ENCODE measurements at regions not wholly inside any gene's neighbourhood (a gene's known extent, or its start where the extent isn't known, plus 50 kb on each side); places are given as distances from the start of the nearest gene placed in this dataset.

DNA sequence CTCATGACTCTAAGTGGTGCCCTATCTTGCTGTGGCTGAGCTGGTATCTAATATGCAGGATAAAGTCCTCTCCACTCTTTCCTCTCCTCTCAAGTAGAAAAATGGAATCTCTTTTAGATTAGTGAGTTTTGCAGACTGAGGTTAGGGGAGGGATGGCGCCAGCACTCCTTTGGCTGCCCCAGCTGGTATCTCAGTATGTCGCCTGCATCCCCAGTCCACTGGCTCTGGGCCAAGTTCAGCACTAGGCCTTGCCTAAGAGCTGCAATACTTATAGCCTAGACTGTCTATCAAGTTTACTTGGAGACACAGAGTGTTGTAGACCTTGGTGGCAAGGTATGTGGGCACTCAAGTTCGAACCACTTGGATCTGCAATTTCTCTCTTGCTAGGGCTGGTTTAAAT is 351.3 kb downstream of the NAP1L3 start:
- Histone ChIP-seq H3K4me1 (replicated peaks) (no peaks in the 10 kb centered on the region), H3K4me3 (no peak overlapping the region), H3K9me3 (no peaks in the 10 kb centered on the region), H3K27ac (no peak overlapping the region), H3K36me3 (no peaks in the 10 kb centered on the region), H3K27me3 (replicated peaks; ENCODE audit: insufficient read depth) (no peaks in the 10 kb centered on the region)
- WGBS, result 75% methylated on average over 3 of the region's 3 CpGs
- intact Hi-C loops (cut with DNase I), result no loop called here
- TF ChIP-seq POLR2A (IDR thresholded peaks at IDR 0.05) (no peak), POLR2AphosphoS5 (IDR thresholded peaks at IDR 0.05) (no peak)
- TF ChIP-seq, protein P1, sequence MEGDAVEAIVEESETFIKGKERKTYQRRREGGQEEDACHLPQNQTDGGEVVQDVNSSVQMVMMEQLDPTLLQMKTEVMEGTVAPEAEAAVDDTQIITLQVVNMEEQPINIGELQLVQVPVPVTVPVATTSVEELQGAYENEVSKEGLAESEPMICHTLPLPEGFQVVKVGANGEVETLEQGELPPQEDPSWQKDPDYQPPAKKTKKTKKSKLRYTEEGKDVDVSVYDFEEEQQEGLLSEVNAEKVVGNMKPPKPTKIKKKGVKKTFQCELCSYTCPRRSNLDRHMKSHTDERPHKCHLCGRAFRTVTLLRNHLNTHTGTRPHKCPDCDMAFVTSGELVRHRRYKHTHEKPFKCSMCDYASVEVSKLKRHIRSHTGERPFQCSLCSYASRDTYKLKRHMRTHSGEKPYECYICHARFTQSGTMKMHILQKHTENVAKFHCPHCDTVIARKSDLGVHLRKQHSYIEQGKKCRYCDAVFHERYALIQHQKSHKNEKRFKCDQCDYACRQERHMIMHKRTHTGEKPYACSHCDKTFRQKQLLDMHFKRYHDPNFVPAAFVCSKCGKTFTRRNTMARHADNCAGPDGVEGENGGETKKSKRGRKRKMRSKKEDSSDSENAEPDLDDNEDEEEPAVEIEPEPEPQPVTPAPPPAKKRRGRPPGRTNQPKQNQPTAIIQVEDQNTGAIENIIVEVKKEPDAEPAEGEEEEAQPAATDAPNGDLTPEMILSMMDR (IDR thresholded peaks at IDR 0.05), result no peak
- DNase-seq (ENCODE audit: low spot score), result no peak

GRCh38 chrX:93319609-93320008 is 353.8 kb downstream of the NAP1L3 start:
- intact Hi-C loops (cut with DNase I), result no loop called here
- no peak for TF ChIP-seq POLR2AphosphoS5 (IDR thresholded peaks at IDR 0.05)
- no peak for TF ChIP-seq POLR2A (IDR thresholded peaks at IDR 0.05)
- TF ChIP-seq, protein P1 (IDR thresholded peaks at IDR 0.05), result no peak

More at GRCh38 chrX:93319609-93320008, 353.8 kb downstream of the NAP1L3 start:
- H3K4me1 ChIP-seq (replicated peaks), result no peaks in the 10 kb centered on the region
- WGBS, result 73% methylated on average over 4 of the region's 5 CpGs
- H3K36me3 ChIP-seq, result no peaks in the 10 kb centered on the region
- H3K9me3 ChIP-seq, result no peaks in the 10 kb centered on the region
- no peaks in the 10 kb centered on the region for H3K27me3 ChIP-seq (replicated peaks; ENCODE audit: insufficient read depth)
- H3K27ac ChIP-seq, result no peak overlapping the region
- H3K4me3 ChIP-seq, result no peak overlapping the region
- DNase-seq (ENCODE audit: low spot score), result no peak
